ENCODE measurements at regions not wholly inside any gene's neighbourhood (a gene's known extent, or its start where the extent isn't known, plus 50 kb on each side); places are given as distances from the start of the nearest gene placed in this dataset.

GRCh38 chr22:19635644-19636043 lies 78.7 kb upstream of the SEPTIN5 start:
- TF ChIP-seq BACH2 (CRISPR knock-in tag; IDR thresholded peaks at IDR 0.05; ENCODE audit: borderline replicate concordance) (no peak), ZNF70 (CRISPR knock-in tag; IDR thresholded peaks at IDR 0.05) (no peak), ZNF8 (CRISPR knock-in tag; IDR thresholded peaks at IDR 0.05) (no peak), ZFP30 (CRISPR knock-in tag; IDR thresholded peaks at IDR 0.05) (no peak), ESRRG (CRISPR knock-in tag; IDR thresholded peaks at IDR 0.05) (no peak), OSR1 (CRISPR knock-in tag; IDR thresholded peaks at IDR 0.05) (no peak), RARB (CRISPR knock-in tag; IDR thresholded peaks at IDR 0.05) (no peak), TCF4 (CRISPR knock-in tag; IDR thresholded peaks at IDR 0.05; ENCODE audit: borderline replicate concordance) (no peak), PPARA (CRISPR knock-in tag; IDR thresholded peaks at IDR 0.05; ENCODE audit: borderline replicate concordance) (no peak), ZC3H10 (CRISPR knock-in tag; IDR thresholded peaks at IDR 0.05) (no peak), CSRNP3 (CRISPR knock-in tag; IDR thresholded peaks at IDR 0.05) (no peak), CREB5 (CRISPR knock-in tag; IDR thresholded peaks at IDR 0.05; ENCODE audit: low read depth) (no peak), CSDC2 (CRISPR knock-in tag; IDR thresholded peaks at IDR 0.05) (no peak), ZFP3 (CRISPR knock-in tag; IDR thresholded peaks at IDR 0.05) (no peak), GLIS3 (CRISPR knock-in tag; IDR thresholded peaks at IDR 0.05) (no peak), ZNF565 (CRISPR knock-in tag; conservative IDR thresholded peaks at IDR 0.05; ENCODE audit: low read depth) (no peak), TOX (CRISPR knock-in tag; IDR thresholded peaks at IDR 0.05; ENCODE audit: borderline replicate concordance) (no peak), PATZ1 (CRISPR knock-in tag; IDR thresholded peaks at IDR 0.05; ENCODE audit: borderline replicate concordance) (no peak), TSHZ2 (CRISPR knock-in tag; IDR thresholded peaks at IDR 0.05) (no peak), ISL1 (CRISPR knock-in tag; IDR thresholded peaks at IDR 0.05) (no peak)
- no peak for ATAC-seq

GRCh38 chr22:19636696-19637407 lies 77.5 kb upstream of the SEPTIN5 start:
- ATAC-seq, result no peak
- TF ChIP-seq CSRNP3 (CRISPR knock-in tag; IDR thresholded peaks at IDR 0.05) (no peak), ARNTL (CRISPR knock-in tag; IDR thresholded peaks at IDR 0.05; ENCODE audit: borderline replicate concordance, low read depth) (no peak), PATZ1 (CRISPR knock-in tag; IDR thresholded peaks at IDR 0.05; ENCODE audit: borderline replicate concordance) (no peak), TCF4 (CRISPR knock-in tag; IDR thresholded peaks at IDR 0.05; ENCODE audit: borderline replicate concordance) (no peak), BACH2 (CRISPR knock-in tag; IDR thresholded peaks at IDR 0.05; ENCODE audit: borderline replicate concordance) (no peak), OSR1 (CRISPR knock-in tag; IDR thresholded peaks at IDR 0.05) (no peak), ZNF565 (CRISPR knock-in tag; conservative IDR thresholded peaks at IDR 0.05; ENCODE audit: low read depth) (no peak), GLIS3 (CRISPR knock-in tag; IDR thresholded peaks at IDR 0.05) (no peak), TOX (CRISPR knock-in tag; IDR thresholded peaks at IDR 0.05; ENCODE audit: borderline replicate concordance) (no peak), TSHZ2 (CRISPR knock-in tag; IDR thresholded peaks at IDR 0.05) (no peak), CSDC2 (CRISPR knock-in tag; IDR thresholded peaks at IDR 0.05) (no peak), ISL1 (CRISPR knock-in tag; IDR thresholded peaks at IDR 0.05) (no peak), RARB (CRISPR knock-in tag; IDR thresholded peaks at IDR 0.05) (no peak), SNAI2 (CRISPR knock-in tag; IDR thresholded peaks at IDR 0.05) (no peak), PPARA (CRISPR knock-in tag; IDR thresholded peaks at IDR 0.05; ENCODE audit: borderline replicate concordance) (no peak), ZFP3 (CRISPR knock-in tag; IDR thresholded peaks at IDR 0.05) (no peak), ESRRG (CRISPR knock-in tag; IDR thresholded peaks at IDR 0.05) (no peak)

Data from SK-N-SH treated with all-trans-retinoic acid at 6 μM for 48 hours (cell line).